ENCODE measurements at regions not wholly inside any gene's neighbourhood (a gene's known extent, or its start where the extent isn't known, plus 50 kb on each side); places are given as distances from the start of the nearest gene placed in this dataset.

- TF ChIP-seq, protein P1, sequence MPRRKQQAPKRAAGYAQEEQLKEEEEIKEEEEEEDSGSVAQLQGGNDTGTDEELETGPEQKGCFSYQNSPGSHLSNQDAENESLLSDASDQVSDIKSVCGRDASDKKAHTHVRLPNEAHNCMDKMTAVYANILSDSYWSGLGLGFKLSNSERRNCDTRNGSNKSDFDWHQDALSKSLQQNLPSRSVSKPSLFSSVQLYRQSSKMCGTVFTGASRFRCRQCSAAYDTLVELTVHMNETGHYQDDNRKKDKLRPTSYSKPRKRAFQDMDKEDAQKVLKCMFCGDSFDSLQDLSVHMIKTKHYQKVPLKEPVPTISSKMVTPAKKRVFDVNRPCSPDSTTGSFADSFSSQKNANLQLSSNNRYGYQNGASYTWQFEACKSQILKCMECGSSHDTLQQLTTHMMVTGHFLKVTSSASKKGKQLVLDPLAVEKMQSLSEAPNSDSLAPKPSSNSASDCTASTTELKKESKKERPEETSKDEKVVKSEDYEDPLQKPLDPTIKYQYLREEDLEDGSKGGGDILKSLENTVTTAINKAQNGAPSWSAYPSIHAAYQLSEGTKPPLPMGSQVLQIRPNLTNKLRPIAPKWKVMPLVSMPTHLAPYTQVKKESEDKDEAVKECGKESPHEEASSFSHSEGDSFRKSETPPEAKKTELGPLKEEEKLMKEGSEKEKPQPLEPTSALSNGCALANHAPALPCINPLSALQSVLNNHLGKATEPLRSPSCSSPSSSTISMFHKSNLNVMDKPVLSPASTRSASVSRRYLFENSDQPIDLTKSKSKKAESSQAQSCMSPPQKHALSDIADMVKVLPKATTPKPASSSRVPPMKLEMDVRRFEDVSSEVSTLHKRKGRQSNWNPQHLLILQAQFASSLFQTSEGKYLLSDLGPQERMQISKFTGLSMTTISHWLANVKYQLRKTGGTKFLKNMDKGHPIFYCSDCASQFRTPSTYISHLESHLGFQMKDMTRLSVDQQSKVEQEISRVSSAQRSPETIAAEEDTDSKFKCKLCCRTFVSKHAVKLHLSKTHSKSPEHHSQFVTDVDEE (CRISPR knock-in tag; IDR thresholded peaks at IDR 0.05) = no peak
- TF ChIP-seq ZFP30 (CRISPR knock-in tag; IDR thresholded peaks at IDR 0.05) (no peak), RARB (CRISPR knock-in tag; IDR thresholded peaks at IDR 0.05) (no peak), CSDC2 (CRISPR knock-in tag; IDR thresholded peaks at IDR 0.05) (no peak), TOX (CRISPR knock-in tag; IDR thresholded peaks at IDR 0.05; ENCODE audit: borderline replicate concordance) (no peak)
Observed at GRCh38 chr15:97903560-97903959, 56.9 kb upstream of the ARRDC4 start (continued).

- ATAC-seq = peak; percentile 100
- TF ChIP-seq ZNF70 (CRISPR knock-in tag; IDR thresholded peaks at IDR 0.05) (no peak), ARNTL (CRISPR knock-in tag; IDR thresholded peaks at IDR 0.05; ENCODE audit: borderline replicate concordance, low read depth) (no peak), CSRNP3 (CRISPR knock-in tag; IDR thresholded peaks at IDR 0.05) (no peak), SNAI2 (CRISPR knock-in tag; IDR thresholded peaks at IDR 0.05) (no peak), ZFP3 (CRISPR knock-in tag; IDR thresholded peaks at IDR 0.05) (no peak), TOX (CRISPR knock-in tag; IDR thresholded peaks at IDR 0.05; ENCODE audit: borderline replicate concordance) (no peak)
Observed at GRCh38 chr15:97903971-97904572, 56.4 kb upstream of the ARRDC4 start.

GRCh38 chr15:97909291-97909891, 51.1 kb upstream of the ARRDC4 start:
- TF ChIP-seq TCF4 (CRISPR knock-in tag; IDR thresholded peaks at IDR 0.05; ENCODE audit: borderline replicate concordance) = no peak
- ATAC-seq = peak; percentile 99

Data from SK-N-SH treated with all-trans-retinoic acid at 6 μM for 48 hours (cell line).